WTC11 (cell line): ENCODE measurements at regions not wholly inside any gene's neighbourhood (a gene's known extent, or its start where the extent isn't known, plus 50 kb on each side); places are given as distances from the start of the nearest gene placed in this dataset.

Experiments
- ATAC-seq: fragments of 200-7000 bp; cut with Tn5 transposase; 2 replicates; pipeline ENCODE4 v1.10.0; 2021; ENCODE audit warnings: mild to moderate bottlenecking, moderate library complexity
- CTCF ChIA-PET: fragments of 300-600 bp; sonication (Branson Sonifier 250); formaldehyde crosslinking; loops from one replicate; lab custom pipeline; 2021; ENCODE audit warnings: antibody characterized with exemption; lab: Charles Lee
- POLR2A ChIA-PET: fragments of 350-600 bp; sonication (Branson Sonifier 250); formaldehyde crosslinking; loops from one replicate; lab custom pipeline; 2021; ENCODE audit warnings: antibody characterized with exemption; lab: Charles Lee
- DNase-seq: peaks from one replicate; pipeline ENCODE4 v3.0.0; 2021; ENCODE audit warnings: low spot score
- H3K27ac Mint-ChIP-seq: 2 replicates; pipeline ENCODE4 v1.8.0; 2021; ENCODE audit warnings: mixed read lengths
- H3K27me3 Mint-ChIP-seq: 2 replicates; pipeline ENCODE4 v1.8.0; 2021; ENCODE audit warnings: low read depth, mild to moderate bottlenecking, moderate library complexity, mixed read lengths
- H3K36me3 Mint-ChIP-seq: 2 replicates; pipeline ENCODE4 v1.8.0; 2021; ENCODE audit warnings: mixed read lengths
- H3K4me1 Mint-ChIP-seq: 2 replicates; pipeline ENCODE4 v1.8.0; 2022; ENCODE audit warnings: mixed read lengths
- H3K4me3 Mint-ChIP-seq: 2 replicates; pipeline ENCODE4 v1.8.0; 2021; ENCODE audit warnings: mild to moderate bottlenecking, moderate library complexity, mixed read lengths
- H3K9me3 Mint-ChIP-seq: 2 replicates; pipeline ENCODE4 v1.8.0; 2021; ENCODE audit warnings: mixed read lengths
- CBFB ChIP-seq: sonication (generic); formaldehyde crosslinking; IDR thresholded peaks from 2 replicates; pipeline ENCODE4 v1.8.1; 2022; ENCODE audit warnings: mild to moderate bottlenecking, low read depth, missing genetic modification reagents
- FOXP1 ChIP-seq: sonication (generic); formaldehyde crosslinking; IDR thresholded peaks from 2 replicates; pipeline ENCODE4 v1.8.0; 2022; ENCODE audit warnings: missing genetic modification reagents, mild to moderate bottlenecking, moderate library complexity, borderline replicate concordance
- GTF2I ChIP-seq: fragments of 250-450 bp; sonication (Bioruptor Pico); conservative IDR thresholded peaks from 2 replicates; pipeline ENCODE4 v1.4.0; 2021; ENCODE audit warnings: mild to moderate bottlenecking
- HMGA2 ChIP-seq: fragments of 250-450 bp; sonication (Bioruptor Pico); IDR thresholded peaks from 2 replicates; pipeline ENCODE4 v1.4.0; 2021; ENCODE audit warnings: mild to moderate bottlenecking, moderate library complexity
- JAZF1 ChIP-seq: fragments of 250-450 bp; sonication (Bioruptor Pico); IDR thresholded peaks from 2 replicates; pipeline ENCODE4 v1.9.0; 2021; ENCODE audit warnings: moderate library complexity, mild to moderate bottlenecking, inconsistent platforms
- OVOL2 ChIP-seq: fragments of 250-450 bp; sonication (Bioruptor Pico); IDR thresholded peaks from 2 replicates; pipeline ENCODE4 v1.9.0; 2021; ENCODE audit warnings: mild to moderate bottlenecking, borderline replicate concordance
- SMAD3 ChIP-seq: sonication (generic); formaldehyde crosslinking; IDR thresholded peaks from 2 replicates; pipeline ENCODE4 v1.8.0; 2022; ENCODE audit warnings: missing genetic modification reagents, mild to moderate bottlenecking, borderline replicate concordance
- ZNF121 ChIP-seq: sonication (generic); formaldehyde crosslinking; IDR thresholded peaks from 2 replicates; pipeline ENCODE4 v1.8.0; 2023; ENCODE audit warnings: missing genetic modification reagents
- ZNF219 ChIP-seq: sonication (generic); formaldehyde crosslinking; IDR thresholded peaks from 2 replicates; pipeline ENCODE4 v1.8.0; 2023; ENCODE audit warnings: missing genetic modification reagents, mild to moderate bottlenecking, borderline replicate concordance
- ZNF232 ChIP-seq: sonication (generic); formaldehyde crosslinking; IDR thresholded peaks from 2 replicates; pipeline ENCODE4 v1.8.0; 2022; ENCODE audit warnings: mild to moderate bottlenecking, missing genetic modification reagents
- ZNF671 ChIP-seq: fragments of 250-450 bp; sonication (Bioruptor Pico); IDR thresholded peaks from 2 replicates; pipeline ENCODE4 v1.8.0; 2021; ENCODE audit warnings: mild to moderate bottlenecking
- TF ChIP-seq, protein P1 (sequence below): fragments of 250-450 bp; sonication (Bioruptor Pico); IDR thresholded peaks from 2 replicates; pipeline ENCODE4 v2.1.2; 2022; ENCODE audit warnings: mild to moderate bottlenecking, moderate library complexity
- TF ChIP-seq, protein P2 (sequence below): sonication (generic); formaldehyde crosslinking; IDR thresholded peaks from 2 replicates; pipeline ENCODE4 v1.8.1; 2023; ENCODE audit warnings: mild to moderate bottlenecking, missing genetic modification reagents, moderate library complexity
- TF ChIP-seq, protein P3 (sequence below): sonication (generic); formaldehyde crosslinking; IDR thresholded peaks from 2 replicates; pipeline ENCODE4 v1.8.0; 2022; ENCODE audit warnings: missing genetic modification reagents
- TF ChIP-seq, protein P4 (sequence below): sonication (generic); formaldehyde crosslinking; IDR thresholded peaks from 2 replicates; pipeline ENCODE4 v1.8.1; 2023; ENCODE audit warnings: mild to moderate bottlenecking, missing genetic modification reagents, moderate library complexity
- TF ChIP-seq, protein P5 (sequence below): sonication (generic); formaldehyde crosslinking; IDR thresholded peaks from 2 replicates; pipeline ENCODE4 v1.8.0; 2022; ENCODE audit warnings: mild to moderate bottlenecking, missing genetic modification reagents

DNA sequence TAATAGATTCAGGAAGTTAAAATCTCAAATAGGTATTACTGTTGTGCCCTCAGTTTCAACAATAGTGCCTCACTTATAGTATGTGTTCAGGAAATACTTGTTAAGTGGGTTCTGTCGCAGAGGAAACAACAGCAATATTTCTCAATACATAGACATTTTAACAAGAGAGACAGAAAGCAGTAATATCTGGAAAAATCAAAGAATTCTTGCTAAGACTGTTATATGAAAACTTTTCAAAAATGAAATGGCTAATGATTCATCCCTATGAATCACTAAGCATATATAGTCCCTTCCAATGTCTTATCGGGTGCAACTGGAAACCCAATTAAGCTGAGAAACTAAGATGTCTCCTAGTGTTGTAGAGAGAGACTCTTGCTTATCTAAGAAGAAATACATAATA is 668.9 kb downstream of the TFAP2A start:
- ATAC-seq (no peak), DNase-seq (no peak)
- POLR2A ChIA-PET: no interaction called here
- Mint-ChIP-seq H3K4me1 (no peaks in the 10 kb centered on the region), H3K9me3 (peaks cover 11% of the 10 kb centered on the region), H3K27ac (no peak overlapping the region), H3K36me3 (no peaks in the 10 kb centered on the region), H3K27me3 (no peaks in the 10 kb centered on the region), H3K4me3 (no peak overlapping the region)
- CTCF ChIA-PET: no interaction called here
- TF ChIP-seq, protein P1, sequence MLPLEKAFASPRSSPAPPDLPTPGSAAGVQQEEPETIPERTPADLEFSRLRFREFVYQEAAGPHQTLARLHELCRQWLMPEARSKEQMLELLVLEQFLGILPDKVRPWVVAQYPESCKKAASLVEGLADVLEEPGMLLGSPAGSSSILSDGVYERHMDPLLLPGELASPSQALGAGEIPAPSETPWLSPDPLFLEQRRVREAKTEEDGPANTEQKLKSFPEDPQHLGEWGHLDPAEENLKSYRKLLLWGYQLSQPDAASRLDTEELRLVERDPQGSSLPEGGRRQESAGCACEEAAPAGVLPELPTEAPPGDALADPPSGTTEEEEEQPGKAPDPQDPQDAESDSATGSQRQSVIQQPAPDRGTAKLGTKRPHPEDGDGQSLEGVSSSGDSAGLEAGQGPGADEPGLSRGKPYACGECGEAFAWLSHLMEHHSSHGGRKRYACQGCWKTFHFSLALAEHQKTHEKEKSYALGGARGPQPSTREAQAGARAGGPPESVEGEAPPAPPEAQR (CRISPR knock-in tag): no peak
- TF ChIP-seq, protein P2, sequence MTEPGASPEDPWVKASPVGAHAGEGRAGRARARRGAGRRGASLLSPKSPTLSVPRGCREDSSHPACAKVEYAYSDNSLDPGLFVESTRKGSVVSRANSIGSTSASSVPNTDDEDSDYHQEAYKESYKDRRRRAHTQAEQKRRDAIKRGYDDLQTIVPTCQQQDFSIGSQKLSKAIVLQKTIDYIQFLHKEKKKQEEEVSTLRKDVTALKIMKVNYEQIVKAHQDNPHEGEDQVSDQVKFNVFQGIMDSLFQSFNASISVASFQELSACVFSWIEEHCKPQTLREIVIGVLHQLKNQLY (CRISPR knock-in tag): no peak
- TF ChIP-seq ZNF121: no peak
- TF ChIP-seq ZNF219 (CRISPR knock-in tag): no peak
- no peak for TF ChIP-seq ZNF232 (CRISPR knock-in tag)
- no peak for TF ChIP-seq SMAD3 (CRISPR knock-in tag)
- TF ChIP-seq OVOL2 (CRISPR knock-in tag): no peak
- TF ChIP-seq ZNF671 (CRISPR knock-in tag): no peak
- TF ChIP-seq, protein P3, sequence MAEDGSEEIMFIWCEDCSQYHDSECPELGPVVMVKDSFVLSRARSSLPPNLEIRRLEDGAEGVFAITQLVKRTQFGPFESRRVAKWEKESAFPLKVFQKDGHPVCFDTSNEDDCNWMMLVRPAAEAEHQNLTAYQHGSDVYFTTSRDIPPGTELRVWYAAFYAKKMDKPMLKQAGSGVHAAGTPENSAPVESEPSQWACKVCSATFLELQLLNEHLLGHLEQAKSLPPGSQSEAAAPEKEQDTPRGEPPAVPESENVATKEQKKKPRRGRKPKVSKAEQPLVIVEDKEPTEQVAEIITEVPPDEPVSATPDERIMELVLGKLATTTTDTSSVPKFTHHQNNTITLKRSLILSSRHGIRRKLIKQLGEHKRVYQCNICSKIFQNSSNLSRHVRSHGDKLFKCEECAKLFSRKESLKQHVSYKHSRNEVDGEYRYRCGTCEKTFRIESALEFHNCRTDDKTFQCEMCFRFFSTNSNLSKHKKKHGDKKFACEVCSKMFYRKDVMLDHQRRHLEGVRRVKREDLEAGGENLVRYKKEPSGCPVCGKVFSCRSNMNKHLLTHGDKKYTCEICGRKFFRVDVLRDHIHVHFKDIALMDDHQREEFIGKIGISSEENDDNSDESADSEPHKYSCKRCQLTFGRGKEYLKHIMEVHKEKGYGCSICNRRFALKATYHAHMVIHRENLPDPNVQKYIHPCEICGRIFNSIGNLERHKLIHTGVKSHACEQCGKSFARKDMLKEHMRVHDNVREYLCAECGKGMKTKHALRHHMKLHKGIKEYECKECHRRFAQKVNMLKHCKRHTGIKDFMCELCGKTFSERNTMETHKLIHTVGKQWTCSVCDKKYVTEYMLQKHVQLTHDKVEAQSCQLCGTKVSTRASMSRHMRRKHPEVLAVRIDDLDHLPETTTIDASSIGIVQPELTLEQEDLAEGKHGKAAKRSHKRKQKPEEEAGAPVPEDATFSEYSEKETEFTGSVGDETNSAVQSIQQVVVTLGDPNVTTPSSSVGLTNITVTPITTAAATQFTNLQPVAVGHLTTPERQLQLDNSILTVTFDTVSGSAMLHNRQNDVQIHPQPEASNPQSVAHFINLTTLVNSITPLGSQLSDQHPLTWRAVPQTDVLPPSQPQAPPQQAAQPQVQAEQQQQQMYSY (CRISPR knock-in tag): no peak
- TF ChIP-seq CBFB (CRISPR knock-in tag): no peak
- TF ChIP-seq, protein P4, sequence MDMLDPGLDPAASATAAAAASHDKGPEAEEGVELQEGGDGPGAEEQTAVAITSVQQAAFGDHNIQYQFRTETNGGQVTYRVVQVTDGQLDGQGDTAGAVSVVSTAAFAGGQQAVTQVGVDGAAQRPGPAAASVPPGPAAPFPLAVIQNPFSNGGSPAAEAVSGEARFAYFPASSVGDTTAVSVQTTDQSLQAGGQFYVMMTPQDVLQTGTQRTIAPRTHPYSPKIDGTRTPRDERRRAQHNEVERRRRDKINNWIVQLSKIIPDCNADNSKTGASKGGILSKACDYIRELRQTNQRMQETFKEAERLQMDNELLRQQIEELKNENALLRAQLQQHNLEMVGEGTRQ (CRISPR knock-in tag): no peak
- TF ChIP-seq GTF2I (CRISPR knock-in tag): no peak
- TF ChIP-seq, protein P5, sequence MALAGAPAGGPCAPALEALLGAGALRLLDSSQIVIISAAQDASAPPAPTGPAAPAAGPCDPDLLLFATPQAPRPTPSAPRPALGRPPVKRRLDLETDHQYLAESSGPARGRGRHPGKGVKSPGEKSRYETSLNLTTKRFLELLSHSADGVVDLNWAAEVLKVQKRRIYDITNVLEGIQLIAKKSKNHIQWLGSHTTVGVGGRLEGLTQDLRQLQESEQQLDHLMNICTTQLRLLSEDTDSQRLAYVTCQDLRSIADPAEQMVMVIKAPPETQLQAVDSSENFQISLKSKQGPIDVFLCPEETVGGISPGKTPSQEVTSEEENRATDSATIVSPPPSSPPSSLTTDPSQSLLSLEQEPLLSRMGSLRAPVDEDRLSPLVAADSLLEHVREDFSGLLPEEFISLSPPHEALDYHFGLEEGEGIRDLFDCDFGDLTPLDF: no peak
- TF ChIP-seq FOXP1: no peak

DNA sequence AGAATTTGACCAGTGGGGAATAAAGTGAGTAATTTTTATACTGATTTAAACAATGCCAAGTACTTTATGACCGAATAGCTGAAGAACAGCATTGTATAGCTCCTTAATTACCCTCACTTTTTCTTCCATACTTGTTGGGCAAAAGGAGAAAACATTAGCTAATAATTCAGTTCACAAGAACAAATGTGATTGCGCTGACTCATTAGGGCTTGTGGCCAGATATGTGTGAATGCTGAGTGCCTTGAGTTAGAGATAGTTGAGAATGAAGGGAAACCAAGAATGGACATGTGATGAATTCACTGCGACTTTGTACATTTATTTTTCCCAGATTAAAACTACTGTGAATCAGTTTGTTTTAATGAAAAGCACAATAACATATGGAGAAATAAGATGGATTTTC is 669.4 kb downstream of the TFAP2A start:
- ChIA-PET POLR2A (interaction anchor here (0.6 kb wide), 1 partner anchor 210 kb away, joined by 3 read pairs; no protein-coding TSS in a partner anchor), CTCF (no interaction called here)

More for the DNA sequence above, 669.4 kb downstream of the TFAP2A start:
- no peaks in the 10 kb centered on the region for H3K27me3 Mint-ChIP-seq
- H3K4me3 Mint-ChIP-seq: no peak overlapping the region
- H3K9me3 Mint-ChIP-seq: peaks cover 11% of the 10 kb centered on the region
- TF ChIP-seq HMGA2: no peak
- TF ChIP-seq JAZF1 (CRISPR knock-in tag): no peak
- TF ChIP-seq, protein P1 (CRISPR knock-in tag): no peak
- ATAC-seq (no peak), DNase-seq (no peak)
- H3K36me3 Mint-ChIP-seq: no peaks in the 10 kb centered on the region
- H3K4me1 Mint-ChIP-seq: no peaks in the 10 kb centered on the region
- H3K27ac Mint-ChIP-seq: no peak overlapping the region
